ENCODE measurements at regions not wholly inside any gene's neighbourhood (a gene's known extent, or its start where the extent isn't known, plus 50 kb on each side); places are given as distances from the start of the nearest gene placed in this dataset.

DNA sequence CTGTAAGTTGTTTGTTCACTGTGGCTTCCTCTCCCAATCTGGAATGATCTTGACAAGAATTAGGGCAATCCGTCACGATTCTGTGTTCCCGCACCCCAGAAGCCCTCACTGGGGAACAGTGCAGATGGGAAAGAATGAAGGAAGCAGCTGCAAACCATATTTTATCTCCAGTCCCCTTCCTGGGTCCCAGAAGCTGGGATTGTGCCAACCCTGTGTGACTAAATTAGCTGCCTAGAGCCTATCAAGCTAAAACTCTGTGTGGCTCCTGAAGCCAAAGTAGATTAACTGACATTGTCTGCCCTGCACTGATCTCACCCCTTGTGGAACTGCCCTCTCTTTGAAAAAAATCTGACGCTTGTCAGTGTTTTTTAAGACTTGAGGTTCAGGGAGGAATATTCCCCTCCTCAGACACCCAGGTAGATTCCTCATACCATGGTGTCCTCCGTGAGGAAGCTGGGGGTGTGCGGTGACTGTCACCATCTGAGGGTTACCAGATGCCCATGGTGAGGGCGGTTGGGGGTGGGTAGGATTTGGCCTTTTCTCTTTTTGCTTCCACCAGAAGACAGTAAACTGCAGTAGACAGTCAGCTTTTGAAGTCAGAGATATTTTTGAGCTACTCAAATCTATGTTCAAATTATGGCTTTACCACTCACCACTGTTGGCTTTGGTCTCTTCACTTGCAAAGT, 358.3 kb upstream of the TPM1 start:
- no peak for DNase-seq (ENCODE audit: low read depth, low spot score)

DNA sequence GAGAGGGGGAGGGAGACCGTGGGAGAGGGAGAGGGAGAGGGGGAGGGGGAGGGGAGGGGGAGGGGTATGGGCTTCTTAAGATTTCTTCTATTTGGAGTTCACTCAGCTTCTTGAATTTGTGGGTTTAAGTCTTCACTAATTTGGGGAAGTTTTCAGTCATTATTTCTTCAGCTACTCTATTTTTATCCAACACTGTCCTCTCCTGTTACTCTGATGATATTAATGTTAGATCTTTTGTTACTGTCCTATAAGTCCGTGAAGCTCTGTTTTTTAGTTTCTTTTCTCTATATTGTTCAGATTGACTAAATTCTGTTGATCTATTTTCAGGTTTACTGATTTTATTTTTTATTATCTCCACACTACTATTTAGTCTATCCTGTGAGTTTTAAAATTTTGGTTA, 351.5 kb upstream of the TPM1 start:
- DNase-seq (ENCODE audit: low read depth, low spot score), result no peak

- DNase-seq (ENCODE audit: low read depth, low spot score), result no peak
Observed at GRCh38 chr15:62697636-62698035, 344.9 kb upstream of the TPM1 start.

GRCh38 chr15:62698646-62699045, 343.9 kb upstream of the TPM1 start:
- no peak for DNase-seq (ENCODE audit: low read depth, low spot score)

- DNase-seq (ENCODE audit: low read depth, low spot score), result no peak
Observed at GRCh38 chr15:62706317-62706716, 336.2 kb upstream of the TPM1 start.

GRCh38 chr15:62708470-62708869, 334.1 kb upstream of the TPM1 start:
- no peak for DNase-seq (ENCODE audit: low read depth, low spot score)

GRCh38 chr15:62709261-62709660, 333.3 kb upstream of the TPM1 start:
- DNase-seq (ENCODE audit: low read depth, low spot score), result peak; percentile 2

DNA sequence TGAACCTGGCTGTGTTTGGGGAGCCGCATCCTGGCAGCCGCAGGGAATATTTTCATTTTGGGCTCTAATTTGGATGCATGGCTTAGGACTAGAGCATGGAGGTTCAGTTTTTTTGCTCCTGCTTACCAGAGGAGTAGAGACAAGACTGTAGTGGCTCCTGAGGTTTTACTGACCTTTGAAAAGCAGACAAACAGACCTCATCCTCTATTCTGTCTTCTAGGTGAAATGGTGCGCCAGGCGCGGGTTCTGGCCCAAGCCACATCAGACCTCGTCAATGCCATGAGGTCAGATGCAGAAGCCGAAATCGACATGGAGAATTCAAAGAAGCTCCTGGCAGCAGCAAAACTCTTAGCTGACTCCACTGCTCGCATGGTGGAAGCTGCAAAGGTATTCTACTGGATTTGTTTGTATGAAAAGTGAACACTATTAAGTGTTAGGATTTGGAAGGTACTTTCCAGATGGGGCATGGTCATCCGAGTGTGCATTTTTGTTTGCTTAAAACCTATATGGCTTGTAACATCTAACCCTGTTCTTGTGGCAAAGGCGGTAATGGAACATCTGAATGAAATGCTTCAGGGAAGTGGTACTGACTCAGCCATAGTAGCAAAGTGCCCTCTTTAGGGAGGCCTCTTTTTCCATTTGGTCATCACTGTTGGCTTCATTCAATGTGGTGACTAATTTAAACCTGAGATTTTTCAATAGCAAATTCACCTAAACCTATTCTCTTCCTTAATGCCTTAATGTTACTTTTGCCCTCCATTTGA, 330.7 kb upstream of the TPM1 start:
- DNase-seq (ENCODE audit: low read depth, low spot score), result no peak

GRCh38 chr15:62712455-62712839, 330.1 kb upstream of the TPM1 start:
- DNase-seq (ENCODE audit: low read depth, low spot score), result no peak

GRCh38 chr15:62715946-62716345, 326.6 kb upstream of the TPM1 start:
- DNase-seq (ENCODE audit: low read depth, low spot score), result no peak

DNA sequence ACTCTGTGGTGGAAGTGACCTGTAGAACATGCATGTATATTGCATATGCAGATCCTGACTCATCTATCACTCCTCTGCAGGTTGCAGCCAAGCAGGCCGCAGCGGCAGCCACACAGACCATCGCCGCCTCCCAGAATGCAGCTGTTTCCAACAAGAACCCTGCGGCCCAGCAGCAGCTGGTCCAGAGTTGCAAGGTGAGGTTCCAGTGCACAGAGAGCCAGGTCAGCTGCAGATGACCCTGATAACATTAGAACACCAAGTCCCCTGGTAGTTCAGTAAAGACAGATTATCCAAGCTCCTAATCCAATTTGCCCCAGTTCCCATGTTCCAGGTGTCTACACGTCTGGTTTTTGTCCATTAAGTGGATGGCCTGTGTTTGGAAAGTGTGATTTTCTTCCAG, 325.1 kb upstream of the TPM1 start:
- no peak for DNase-seq (ENCODE audit: low read depth, low spot score)

DNA sequence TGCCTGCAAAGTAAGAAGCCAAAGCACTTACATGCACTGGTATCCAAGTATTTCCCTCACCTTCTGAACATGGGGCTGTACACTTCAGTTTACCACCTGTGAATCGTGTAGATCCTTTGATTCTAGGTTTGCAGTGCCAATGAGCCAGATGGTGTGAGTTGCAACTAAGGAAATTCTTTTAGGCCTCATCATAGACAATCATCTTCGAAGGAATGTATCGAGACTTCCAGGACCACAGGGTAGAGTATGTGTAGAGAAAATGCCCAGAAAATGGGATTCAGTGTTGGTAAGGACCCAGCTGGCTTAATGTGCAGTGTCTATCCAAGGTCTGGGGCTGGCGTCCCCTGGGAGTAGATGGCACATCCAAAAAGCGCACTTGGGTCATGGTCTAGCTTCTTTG, 323.2 kb upstream of the TPM1 start:
- DNase-seq (ENCODE audit: low read depth, low spot score), result no peak

DNA sequence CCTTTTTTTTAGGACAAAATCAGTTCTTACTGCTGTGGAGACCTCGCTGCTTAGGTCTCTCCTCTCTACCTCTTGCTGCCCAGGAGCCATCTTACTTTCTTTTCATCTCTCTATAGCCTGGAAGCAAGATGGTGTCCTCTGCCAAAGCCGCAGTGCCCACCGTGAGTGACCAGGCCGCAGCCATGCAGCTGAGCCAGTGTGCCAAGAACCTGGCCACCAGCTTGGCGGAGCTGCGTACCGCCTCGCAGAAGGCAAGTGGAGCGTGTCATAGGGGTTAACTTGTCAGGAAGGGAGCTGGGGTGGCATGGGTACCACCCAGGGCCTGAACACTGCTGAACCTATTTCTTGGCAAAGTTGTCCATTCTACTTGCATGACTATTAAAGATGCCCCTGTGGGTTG, 320.3 kb upstream of the TPM1 start:
- DNase-seq (ENCODE audit: low read depth, low spot score), result no peak

DNA sequence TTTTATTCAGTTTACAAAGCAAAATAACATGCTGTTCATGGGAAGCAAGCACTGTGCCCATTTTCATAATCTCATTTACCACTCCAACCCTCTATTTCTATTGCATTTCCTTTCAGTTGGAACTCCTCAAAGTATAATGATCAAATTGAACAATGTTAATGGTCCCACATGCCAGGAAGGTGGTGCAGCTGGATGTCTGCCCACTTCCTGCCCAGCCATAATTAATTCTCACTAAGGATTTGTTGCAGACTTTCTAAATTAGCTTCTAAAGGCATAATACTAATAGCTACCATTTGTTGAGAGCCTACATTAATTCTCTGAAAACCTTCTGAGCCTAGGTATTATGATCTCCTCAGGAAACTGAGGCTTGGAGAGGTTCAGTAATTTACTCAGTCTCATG, 316.1 kb upstream of the TPM1 start:
- DNase-seq (ENCODE audit: low read depth, low spot score), result no peak

- no peak for DNase-seq (ENCODE audit: low read depth, low spot score)
Observed at GRCh38 chr15:62727501-62727900, 315.0 kb upstream of the TPM1 start.

GRCh38 chr15:62730825-62731224, 311.7 kb upstream of the TPM1 start:
- DNase-seq (ENCODE audit: low read depth, low spot score), result no peak

DNA sequence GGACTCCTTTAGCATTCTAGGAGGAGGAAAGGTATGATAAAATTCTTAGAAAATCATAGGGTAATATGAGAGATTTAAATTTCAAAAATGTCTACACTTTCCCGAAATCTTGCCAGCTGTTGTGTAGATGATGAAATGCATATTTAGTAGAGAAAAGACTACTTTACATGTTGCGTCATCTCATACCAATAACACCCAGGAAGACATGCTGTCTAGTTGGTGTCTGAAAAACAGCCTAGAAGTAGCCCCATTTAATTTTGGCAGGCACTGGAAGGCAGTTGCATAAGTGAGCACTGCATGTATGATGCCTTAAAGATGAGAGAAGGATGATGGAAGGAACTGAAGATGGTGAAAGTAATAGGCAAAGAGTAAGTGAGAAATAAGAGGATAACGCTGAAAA, 310.5 kb upstream of the TPM1 start:
- DNase-seq (ENCODE audit: low read depth, low spot score), result no peak

DNA sequence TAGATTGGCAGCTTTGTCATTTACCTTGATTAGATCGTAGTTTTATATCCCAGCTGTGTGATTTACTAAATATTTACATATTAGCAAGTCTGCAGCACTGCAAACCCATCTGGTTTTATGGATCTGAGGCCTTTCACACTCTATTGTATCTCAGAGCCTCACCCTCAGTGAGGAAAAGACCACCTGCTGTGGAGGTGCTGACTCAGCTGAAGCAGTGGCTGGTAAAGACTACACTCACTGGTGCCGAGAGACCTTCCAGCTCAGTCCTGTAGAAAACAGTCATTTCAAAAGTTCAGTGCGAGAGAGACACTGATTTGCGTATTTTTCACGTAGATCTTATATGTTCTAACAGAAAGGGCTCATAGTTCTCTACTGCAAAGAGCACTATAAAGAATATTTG, 307.8 kb upstream of the TPM1 start:
- no peak for DNase-seq (ENCODE audit: low read depth, low spot score)

GRCh38 chr15:62736756-62737155, 305.8 kb upstream of the TPM1 start:
- no peak for DNase-seq (ENCODE audit: low read depth, low spot score)

DNA sequence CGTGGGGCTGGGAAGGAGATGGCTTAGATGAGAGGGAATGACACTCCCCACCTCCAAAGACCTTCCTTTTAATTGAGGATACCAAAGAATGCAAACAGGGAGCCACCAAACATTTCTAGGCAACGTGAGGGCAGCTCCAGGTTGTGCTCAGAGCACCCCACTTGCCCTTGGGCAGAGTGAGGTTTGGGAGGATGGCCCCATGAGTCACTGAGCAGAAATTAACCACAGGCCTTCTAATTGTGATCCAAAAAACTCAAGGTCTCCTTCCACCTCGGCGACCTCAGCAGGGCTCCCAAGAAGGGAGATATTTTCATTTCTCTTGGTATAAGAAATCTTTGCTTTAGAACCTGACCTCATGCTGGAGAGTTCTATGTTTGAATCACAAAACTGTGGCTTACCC, 305.0 kb upstream of the TPM1 start:
- DNase-seq (ENCODE audit: low read depth, low spot score), result no peak

DNA sequence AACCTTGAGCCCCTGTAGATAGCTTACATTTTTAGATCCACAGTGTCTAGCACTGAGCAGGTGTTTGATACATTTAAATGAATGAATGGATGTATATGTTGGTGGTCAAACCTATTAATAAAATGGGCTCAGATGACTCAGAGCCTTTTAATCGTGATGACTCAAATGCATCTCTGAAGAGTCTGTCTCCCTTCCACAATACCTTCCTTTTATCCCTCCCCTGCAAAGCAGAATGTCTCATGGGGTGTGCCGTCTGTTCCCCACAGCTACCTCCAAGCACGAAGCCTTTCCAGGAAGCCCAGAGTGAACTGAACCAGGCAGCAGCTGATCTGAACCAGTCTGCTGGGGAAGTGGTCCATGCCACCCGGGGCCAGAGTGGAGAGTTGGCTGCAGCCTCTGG, 303.5 kb upstream of the TPM1 start:
- DNase-seq (ENCODE audit: low read depth, low spot score), result no peak

GRCh38 chr15:62739507-62739906, 303.0 kb upstream of the TPM1 start:
- DNase-seq (ENCODE audit: low read depth, low spot score), result no peak

DNA sequence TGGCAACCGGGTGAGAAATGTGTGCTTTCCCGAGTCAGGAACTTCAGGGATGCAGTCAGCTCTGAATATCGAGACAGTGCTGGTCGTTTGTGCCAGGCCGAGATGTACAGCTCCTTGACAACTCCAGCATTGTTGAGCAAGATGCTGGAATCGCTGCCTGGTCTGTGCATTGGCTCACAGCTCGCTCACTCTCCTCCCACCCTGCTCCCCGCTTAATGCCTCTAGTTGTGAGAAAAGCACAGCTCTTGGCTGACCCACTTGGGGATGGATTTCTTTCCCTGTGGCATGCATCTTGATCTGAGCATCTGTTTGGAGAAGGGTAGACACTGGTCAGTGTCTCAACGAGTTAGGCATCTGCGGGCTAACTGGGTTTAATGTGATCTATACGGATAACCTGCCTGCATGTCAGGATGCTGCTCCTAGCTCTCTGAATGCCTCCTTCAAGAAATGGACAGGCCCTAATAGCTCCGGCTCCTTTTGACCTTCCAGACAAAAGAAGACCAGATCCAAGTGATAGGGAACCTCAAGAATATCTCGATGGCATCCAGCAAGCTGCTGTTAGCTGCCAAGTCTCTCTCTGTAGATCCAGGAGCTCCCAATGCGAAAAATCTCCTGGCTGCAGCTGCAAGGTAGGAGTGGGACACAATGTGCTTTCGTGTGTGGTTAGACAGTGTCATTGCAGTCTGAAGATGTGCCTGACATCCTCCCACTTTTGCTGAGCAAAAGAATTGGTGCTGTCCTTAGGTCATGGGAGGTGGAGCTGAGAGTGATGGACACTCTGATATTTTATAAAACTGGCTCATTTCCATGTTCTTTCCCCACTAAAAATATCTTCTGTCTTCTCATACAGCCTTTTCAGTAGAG, 302.2 kb upstream of the TPM1 start:
- DNase-seq (ENCODE audit: low read depth, low spot score), result no peak

All from iPS DF 19.7 (cell line).